GM21390 (cell line): ENCODE measurements at regions not wholly inside any gene's neighbourhood (a gene's known extent, or its start where the extent isn't known, plus 50 kb on each side); places are given as distances from the start of the nearest gene placed in this dataset.

Experiments used
- ATAC-seq: cut with Tn5 transposase; IDR thresholded peaks from one replicate; pipeline ENCODE4 v1.9.1; 2021; ENCODE audit not compliant: unreplicated experiment

- no peak for ATAC-seq
These were observed 172.4 kb upstream of the C11orf87 start for GRCh38 chr11:109249597-109249996.

DNA sequence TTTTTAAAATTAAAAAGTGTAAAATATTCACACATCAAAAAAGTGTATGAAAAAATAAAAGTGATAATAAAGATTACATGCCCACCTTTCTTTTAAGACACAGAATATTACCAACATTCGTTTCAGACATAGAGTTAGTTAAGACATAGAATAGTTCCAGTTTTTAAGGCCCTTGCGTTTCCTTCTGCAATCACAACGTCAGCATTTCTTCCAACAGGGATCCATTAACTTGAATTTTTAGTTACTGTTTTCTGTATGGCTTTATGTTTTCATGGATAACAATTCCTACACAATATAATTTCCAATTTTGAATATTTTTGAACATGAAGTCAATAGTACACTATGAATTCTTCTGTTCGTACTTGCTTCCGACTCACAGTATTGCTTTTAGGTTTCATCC lies 170.8 kb upstream of the C11orf87 start:
- ATAC-seq = no peak

GRCh38 chr11:109264128-109264527 lies 157.9 kb upstream of the C11orf87 start:
- no peak for ATAC-seq

- no peak for ATAC-seq
These were observed 154.5 kb upstream of the C11orf87 start for GRCh38 chr11:109267293-109268095.

GRCh38 chr11:109275931-109276330 lies 146.1 kb upstream of the C11orf87 start:
- no peak for ATAC-seq

GRCh38 chr11:109285465-109285864 lies 136.5 kb upstream of the C11orf87 start:
- ATAC-seq = no peak

- no peak for ATAC-seq
These were observed 130.4 kb upstream of the C11orf87 start for GRCh38 chr11:109291553-109291952.

GRCh38 chr11:109298865-109299264 lies 123.1 kb upstream of the C11orf87 start:
- ATAC-seq = no peak

DNA sequence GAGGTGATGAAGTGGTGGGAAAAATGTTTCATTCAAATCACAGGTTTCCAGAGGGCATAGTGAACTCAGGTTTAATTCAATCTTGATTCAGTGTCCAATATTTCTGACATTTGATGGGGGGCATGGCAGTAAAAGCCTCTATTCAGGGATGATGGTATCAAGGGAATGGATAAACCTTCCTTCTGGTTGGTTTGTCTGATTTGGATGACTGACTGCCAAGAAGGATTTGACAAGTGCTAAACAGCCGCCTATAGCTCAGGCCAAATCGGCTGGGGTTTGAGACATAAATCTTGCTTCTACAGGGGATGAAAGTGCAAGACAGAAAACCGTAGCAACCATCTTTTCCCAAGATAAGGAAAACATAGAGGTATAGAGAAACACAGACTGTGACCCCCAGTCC lies 121.8 kb upstream of the C11orf87 start:
- no peak for ATAC-seq

GRCh38 chr11:109302591-109303334 lies 119.2 kb upstream of the C11orf87 start:
- ATAC-seq = no peak

DNA sequence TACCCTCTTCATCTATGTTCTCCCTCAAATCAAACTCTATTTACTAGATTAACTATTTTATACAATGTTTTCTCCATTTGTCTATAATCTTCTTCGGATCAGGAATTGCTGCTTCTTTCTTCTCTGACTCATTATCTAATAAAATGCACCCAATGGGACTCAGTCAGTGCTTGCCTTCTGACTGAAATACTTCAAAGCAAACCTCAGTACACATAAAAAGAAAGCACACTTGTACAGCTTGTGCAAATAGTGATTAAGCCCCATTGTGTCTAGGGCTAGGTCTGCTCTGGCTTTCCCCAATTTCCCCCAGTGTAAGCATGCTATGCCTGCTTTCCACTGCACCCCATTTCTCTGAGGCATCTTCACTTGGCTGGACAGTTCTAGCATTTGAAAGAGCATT lies 118.6 kb upstream of the C11orf87 start:
- ATAC-seq = no peak

- ATAC-seq = no peak
These were observed 117.8 kb upstream of the C11orf87 start for GRCh38 chr11:109304159-109304558.

DNA sequence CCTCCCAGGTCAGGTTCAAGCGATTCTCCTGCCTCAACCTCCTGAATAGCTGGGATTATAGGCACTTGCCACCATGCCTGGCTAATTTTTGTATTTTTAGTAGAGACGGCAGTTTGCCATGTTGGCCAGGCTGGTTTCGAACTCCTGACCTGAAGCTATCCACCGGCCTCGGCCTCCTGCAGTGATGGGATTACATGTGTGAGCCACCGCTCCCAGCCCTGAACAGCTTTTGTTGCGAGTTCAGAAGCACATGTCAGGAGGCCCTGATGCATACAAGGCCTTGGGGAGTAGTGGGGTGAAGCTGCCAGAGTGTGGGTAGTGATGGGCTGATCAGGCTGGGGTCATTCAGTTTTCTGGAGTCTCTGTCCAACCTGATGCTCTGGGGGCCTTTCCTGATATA lies 117.0 kb upstream of the C11orf87 start:
- ATAC-seq = no peak

DNA sequence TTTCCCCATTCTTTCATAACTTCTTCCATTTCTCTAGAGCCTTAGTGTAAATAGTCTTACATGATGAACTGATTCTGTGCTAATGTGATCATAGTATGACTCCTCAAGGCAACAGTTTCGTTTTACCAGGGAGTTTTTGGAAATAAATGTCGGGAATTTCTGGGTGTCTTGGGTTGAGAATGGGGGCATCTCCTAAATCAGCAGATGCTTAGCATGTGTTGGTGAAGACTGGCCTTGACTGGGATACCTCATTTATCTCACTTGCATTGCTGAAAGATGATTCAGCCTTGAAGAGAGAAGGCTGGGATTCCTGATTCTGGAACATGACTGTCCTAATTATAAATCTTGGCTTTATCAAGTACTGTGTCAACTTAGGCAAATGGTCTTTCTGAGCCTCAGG lies 115.7 kb upstream of the C11orf87 start:
- no peak for ATAC-seq

GRCh38 chr11:109307366-109307765 lies 114.6 kb upstream of the C11orf87 start:
- ATAC-seq = no peak

- ATAC-seq = no peak
These were observed 113.4 kb upstream of the C11orf87 start for GRCh38 chr11:109308551-109308950.

DNA sequence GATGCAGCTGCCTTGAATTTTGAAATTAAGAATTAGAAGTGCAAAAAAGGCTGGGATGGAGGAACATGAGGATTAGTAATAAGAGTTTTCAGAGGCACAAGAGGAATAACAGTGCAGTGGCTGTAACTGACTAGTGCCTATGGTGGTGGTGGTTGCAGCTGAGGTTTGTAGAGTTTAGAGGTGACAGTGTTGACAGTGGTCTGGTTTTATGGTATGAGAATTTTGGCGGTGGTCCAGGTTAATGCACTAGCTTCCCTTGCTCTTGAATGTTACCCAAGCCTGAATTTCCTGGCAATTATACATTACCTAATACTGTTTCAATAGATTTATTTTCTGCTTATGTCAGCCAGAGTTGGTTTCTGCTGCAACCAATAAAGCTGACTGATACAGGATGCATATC lies 112.8 kb upstream of the C11orf87 start:
- no peak for ATAC-seq

DNA sequence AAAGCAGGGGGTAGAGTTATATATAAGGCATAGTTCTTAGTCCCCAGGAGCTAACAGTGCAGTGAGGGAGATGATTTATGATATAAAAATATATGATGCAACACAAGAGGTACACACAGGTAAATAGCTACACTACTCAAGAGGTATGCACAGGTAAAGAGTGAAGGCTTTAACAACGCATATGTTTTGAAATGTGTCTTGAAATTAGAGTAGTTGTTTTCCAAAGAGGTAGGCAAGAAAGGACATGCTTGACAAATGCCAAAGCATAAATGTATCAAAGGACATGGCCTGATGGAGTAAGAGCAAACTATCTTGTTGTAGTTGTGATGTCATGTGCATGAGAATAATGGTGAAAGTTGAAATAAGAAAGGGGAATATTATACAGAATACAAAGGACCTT lies 104.3 kb upstream of the C11orf87 start:
- no peak for ATAC-seq

- ATAC-seq = no peak
These were observed 101.4 kb upstream of the C11orf87 start for GRCh38 chr11:109320595-109320994.

- ATAC-seq = no peak
These were observed 95.2 kb upstream of the C11orf87 start for GRCh38 chr11:109326781-109327180.

GRCh38 chr11:109329716-109330115 lies 92.3 kb upstream of the C11orf87 start:
- ATAC-seq = no peak

DNA sequence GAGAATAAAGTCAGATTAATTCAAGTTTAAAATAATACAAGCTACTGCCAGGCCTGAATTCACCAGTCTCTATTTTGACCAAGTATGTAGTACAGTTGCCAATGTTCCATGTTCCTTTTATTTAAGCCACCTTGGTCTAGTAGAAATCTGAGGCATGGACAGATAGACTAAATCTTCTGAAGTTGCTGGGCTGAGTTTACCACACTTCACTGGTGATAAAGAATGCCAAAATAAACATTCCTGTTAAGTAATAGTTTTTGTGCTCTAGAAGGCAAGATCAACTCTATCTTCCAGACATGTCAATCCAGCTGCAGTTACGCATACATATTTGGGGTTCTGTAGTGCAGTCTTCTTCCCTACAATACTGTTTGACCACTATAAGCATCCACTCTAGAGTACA lies 83.9 kb upstream of the C11orf87 start:
- no peak for ATAC-seq
